ENCODE measurements at regions not wholly inside any gene's neighbourhood (a gene's known extent, or its start where the extent isn't known, plus 50 kb on each side); places are given as distances from the start of the nearest gene placed in this dataset.

DNA sequence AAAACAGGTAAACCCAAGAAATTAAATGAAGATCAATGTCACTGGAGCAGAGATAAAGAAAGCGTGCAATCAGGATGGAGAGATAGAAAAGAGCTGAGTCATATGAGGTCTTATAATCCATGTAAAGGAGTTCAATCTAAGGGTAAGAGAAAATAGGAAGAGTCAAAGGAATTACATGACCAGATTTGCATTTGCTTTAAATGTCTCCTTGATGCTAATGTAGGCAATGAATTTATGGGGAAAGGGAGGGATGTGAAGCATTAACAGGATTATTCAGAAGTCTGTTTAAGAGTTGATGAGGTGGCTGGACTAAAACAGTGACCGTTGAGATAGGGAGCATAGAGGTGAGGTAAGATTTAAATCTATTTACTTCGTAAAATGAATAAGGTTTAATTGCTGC is 623.1 kb downstream of the MBD2 start:
- intact Hi-C loops (cut with DNase I), result no loop called here
- no peak for DNase-seq (ENCODE audit: low spot score)

DNA sequence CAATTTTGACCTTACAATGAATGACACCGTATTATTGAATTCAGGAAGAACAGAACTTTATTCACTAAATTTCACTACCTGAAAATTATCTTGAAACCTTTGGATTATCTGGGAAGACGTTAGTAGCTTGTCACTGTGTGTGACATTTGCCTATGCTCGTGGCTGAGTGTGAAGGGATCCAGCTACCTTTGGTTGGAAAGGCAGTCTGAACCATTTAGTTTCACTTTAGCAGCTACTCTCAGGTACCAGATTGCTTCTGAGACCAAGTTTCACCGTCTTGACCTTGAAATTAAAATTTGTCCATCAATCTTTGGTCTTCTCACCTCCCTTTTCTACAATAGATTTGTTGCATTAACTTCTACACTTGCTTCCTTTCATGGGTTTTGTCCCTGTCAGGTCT is 637.5 kb downstream of the MBD2 start:
- no peak for DNase-seq (ENCODE audit: low spot score)
- intact Hi-C loops (cut with DNase I), result no loop called here

Data from posterior vena cava (tissue), 2 donors.